NT2/D1 (cell line): ENCODE measurements at regions not wholly inside any gene's neighbourhood (a gene's known extent, or its start where the extent isn't known, plus 50 kb on each side); places are given as distances from the start of the nearest gene placed in this dataset.
A peak's percentile ranks its signal among the peaks of the same experiment; 100 is the strongest.

Source experiments
- DNase-seq: peaks from one replicate; pipeline ENCODE4 v3.0.0-alpha.2; 2011; ENCODE audit warnings: low read depth, low spot score
- H3K27me3 ChIP-seq: 2 replicates; pipeline ENCODE4 v1.6.0; 2011; ENCODE audit warnings: mild to moderate bottlenecking; ENCODE audit not compliant: insufficient read length, insufficient read depth
- H3K36me3 ChIP-seq: 2 replicates; pipeline ENCODE4 v1.6.1; 2011; ENCODE audit warnings: mild to moderate bottlenecking, low read length, mixed read lengths; ENCODE audit not compliant: insufficient read depth, insufficient read length
- H3K4me1 ChIP-seq: 2 replicates; pipeline ENCODE4 v1.5.1; 2011; ENCODE audit not compliant: insufficient read depth, insufficient read length
- H3K4me3 ChIP-seq: 2 replicates; pipeline ENCODE4 v1.5.1; 2011; ENCODE audit warnings: low read depth; ENCODE audit not compliant: insufficient read length
- H3K9ac ChIP-seq: 2 replicates; pipeline ENCODE4 v1.6.0; 2011; ENCODE audit warnings: low read depth; ENCODE audit not compliant: insufficient read length
- H3K9me3 ChIP-seq: 2 replicates; pipeline ENCODE4 v1.5.1; 2011; ENCODE audit warnings: mild to moderate bottlenecking, low read length; ENCODE audit not compliant: insufficient read depth
- SUZ12 ChIP-seq: IDR thresholded peaks from 2 replicates; pipeline ENCODE4 v1.6.1; 2011; ENCODE audit not compliant: insufficient read length, insufficient read depth; ENCODE audit errors: extremely low read depth
- YY1 ChIP-seq: IDR thresholded peaks from 2 replicates; pipeline ENCODE4 v1.6.1; 2011; ENCODE audit not compliant: insufficient read length, insufficient read depth
- ZNF274 ChIP-seq: IDR thresholded peaks from 2 replicates; pipeline ENCODE4 v1.6.1; 2011; ENCODE audit warnings: mild to moderate bottlenecking, low read depth, low read length

GRCh38 chr2:192809173-192809572 lies 614.4 kb upstream of the TMEFF2 start:
- Histone ChIP-seq H3K4me3 (no peak overlapping the region), H3K36me3 (no peaks in the 10 kb centered on the region), H3K9me3 (peaks cover 11% of the 10 kb centered on the region), H3K9ac (no peak overlapping the region), H3K27me3 (no peaks in the 10 kb centered on the region), H3K4me1 (no peaks in the 10 kb centered on the region)
- no peak for DNase-seq
- TF ChIP-seq SUZ12 = no peak
- TF ChIP-seq YY1 = no peak
- TF ChIP-seq ZNF274 = no peak

- H3K4me3 ChIP-seq = no peak overlapping the region
- no peak for DNase-seq
- H3K36me3 ChIP-seq = no peaks in the 10 kb centered on the region
- TF ChIP-seq SUZ12 (no peak), ZNF274 (no peak)
- 0 out of 2 replicates have a peak, but pooled peaks cover 7% of the 10 kb centered on the region for H3K9me3 ChIP-seq
- no peaks in the 10 kb centered on the region for H3K4me1 ChIP-seq
- no peaks in the 10 kb centered on the region for H3K27me3 ChIP-seq
- H3K9ac ChIP-seq = no peak overlapping the region
Observed at GRCh38 chr2:192783643-192784042, 588.9 kb upstream of the TMEFF2 start.

- DNase-seq = no peak
- no peak overlapping the region for H3K4me3 ChIP-seq
- no peaks in the 10 kb centered on the region for H3K27me3 ChIP-seq
- no peak overlapping the region for H3K9ac ChIP-seq
- H3K36me3 ChIP-seq = no peaks in the 10 kb centered on the region
- H3K4me1 ChIP-seq = no peaks in the 10 kb centered on the region
- 0 out of 2 replicates have a peak, but pooled peaks cover 10% of the 10 kb centered on the region for H3K9me3 ChIP-seq
- TF ChIP-seq YY1 = no peak
- no peak for TF ChIP-seq SUZ12
- TF ChIP-seq ZNF274 = no peak
Observed at GRCh38 chr2:192775459-192776262, 580.9 kb upstream of the TMEFF2 start.

GRCh38 chr2:192775011-192775410 lies 580.3 kb upstream of the TMEFF2 start:
- no peaks in the 10 kb centered on the region for H3K27me3 ChIP-seq

GRCh38 chr2:192773044-192773443 lies 578.3 kb upstream of the TMEFF2 start:
- H3K4me1 ChIP-seq = no peaks in the 10 kb centered on the region
- H3K9ac ChIP-seq = no peak overlapping the region
- no peak for DNase-seq
- no peak for TF ChIP-seq YY1
- no peak overlapping the region for H3K4me3 ChIP-seq
- no peaks in the 10 kb centered on the region for H3K36me3 ChIP-seq
- H3K27me3 ChIP-seq = no peaks in the 10 kb centered on the region
- no peaks in the 10 kb centered on the region for H3K9me3 ChIP-seq

More at GRCh38 chr2:192775011-192775410, 580.3 kb upstream of the TMEFF2 start:
- Histone ChIP-seq H3K36me3 (no peaks in the 10 kb centered on the region), H3K4me1 (no peaks in the 10 kb centered on the region), H3K9me3 (0 out of 2 replicates have a peak, but pooled peaks cover 10% of the 10 kb centered on the region), H3K9ac (no peak overlapping the region), H3K4me3 (no peak overlapping the region)
- no peak for DNase-seq
- no peak for TF ChIP-seq YY1
- TF ChIP-seq ZNF274 = no peak
- no peak for TF ChIP-seq SUZ12

GRCh38 chr2:192749611-192750200 lies 555.0 kb upstream of the TMEFF2 start:
- no peaks in the 10 kb centered on the region for H3K4me1 ChIP-seq
- no peaks in the 10 kb centered on the region for H3K36me3 ChIP-seq
- no peak overlapping the region for H3K4me3 ChIP-seq
- H3K9me3 ChIP-seq = no peaks in the 10 kb centered on the region
- no peaks in the 10 kb centered on the region for H3K27me3 ChIP-seq
- no peak for DNase-seq
- H3K9ac ChIP-seq = no peak overlapping the region
- TF ChIP-seq ZNF274 (no peak), SUZ12 (no peak), YY1 (no peak)

GRCh38 chr2:192741889-192742288 lies 547.2 kb upstream of the TMEFF2 start:
- no peaks in the 10 kb centered on the region for H3K4me1 ChIP-seq
- DNase-seq = peak; percentile 20
- H3K4me3 ChIP-seq = no peak overlapping the region
- H3K9ac ChIP-seq = no peak overlapping the region
- no peaks in the 10 kb centered on the region for H3K36me3 ChIP-seq
- TF ChIP-seq ZNF274 = no peak
- no peak for TF ChIP-seq SUZ12
- no peak for TF ChIP-seq YY1
- H3K27me3 ChIP-seq = no peaks in the 10 kb centered on the region
- H3K9me3 ChIP-seq = no peaks in the 10 kb centered on the region
